Heart left ventricle (tissue), 13 donors: ENCODE measurements at regions not wholly inside any gene's neighbourhood (a gene's known extent, or its start where the extent isn't known, plus 50 kb on each side); places are given as distances from the start of the nearest gene placed in this dataset.

ENCODE experiments used
- POLR2A ChIP-seq, 2 donors: fragments of 450-650 bp; IDR thresholded peaks; one replicate each; pipeline ENCODE4 v1.6.1; 2017; ENCODE audit warnings: antibody characterized with exemption in 2 of 2, mild to moderate bottlenecking in 2 of 2, moderate library complexity in 2 of 2
- TF ChIP-seq, protein P1 (sequence below), 12 donors: fragments of 200-600 bp; sonication (generic) in 4 of 12; IDR thresholded peaks; one replicate each; pipeline versions ENCODE4 v1.5.0 to v1.8.0; 2018 to 2022; ENCODE audit warnings: antibody characterized with exemption in 12 of 12, mild to moderate bottlenecking in 5 of 12
- donor health status: ischemic (EF 13 %, LVEDD 7.1; RV severe dilation, severe dysfunction).
- donor health status: DM: no; HTN: yes; CAD: no.
- donor health status: DM: no; HTN: no; CAD: no.
- donor health status: ischemic (EF 25% LVEDD 6.9; RV normal size, moderate dysfunction).
- donor health status: ischemic (EF 25% LVEDD 5.7; RV mildly dilated, moderate dysfunction).
- donor health status: ischemic (EF 35%, LVEDD 5.7; RV mildly dilated, moderate dysfunction).
- donor health status: nonischemic (EF 11% LVEDD 7.7; RV severe dilation, severe dysfunction).
- donor health status: DM: yes; HTN: yes; CAD: no.
- donor health status: PGD.
- donor health status: ischemic (EF 29% LVEDD 5.4; RV normal size, mild dysfunction).
- donor health status: nonischemic (EF 23%, LVEDD 6.1; RV moderate dilation, normal function).

DNA sequence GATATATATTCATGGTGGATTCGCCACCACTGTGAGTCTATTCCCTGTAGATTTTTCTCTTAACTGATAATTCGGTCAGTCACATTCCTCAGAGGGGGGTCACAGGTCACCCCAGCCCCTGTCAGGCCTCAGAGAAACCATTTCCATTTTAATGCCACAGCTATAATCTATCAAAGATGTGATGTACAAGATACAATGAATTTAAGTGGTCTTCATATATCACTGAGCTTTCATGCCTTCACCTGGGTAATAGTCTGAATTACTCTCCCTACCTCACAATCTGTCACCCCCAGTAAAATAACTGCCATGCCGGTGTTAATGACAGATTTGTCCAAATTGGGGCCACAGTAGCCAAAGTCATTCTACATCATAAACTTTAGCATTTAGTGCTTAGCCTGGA, 64.7 kb downstream of the NKX6-1 start:
- TF ChIP-seq, protein P1, sequence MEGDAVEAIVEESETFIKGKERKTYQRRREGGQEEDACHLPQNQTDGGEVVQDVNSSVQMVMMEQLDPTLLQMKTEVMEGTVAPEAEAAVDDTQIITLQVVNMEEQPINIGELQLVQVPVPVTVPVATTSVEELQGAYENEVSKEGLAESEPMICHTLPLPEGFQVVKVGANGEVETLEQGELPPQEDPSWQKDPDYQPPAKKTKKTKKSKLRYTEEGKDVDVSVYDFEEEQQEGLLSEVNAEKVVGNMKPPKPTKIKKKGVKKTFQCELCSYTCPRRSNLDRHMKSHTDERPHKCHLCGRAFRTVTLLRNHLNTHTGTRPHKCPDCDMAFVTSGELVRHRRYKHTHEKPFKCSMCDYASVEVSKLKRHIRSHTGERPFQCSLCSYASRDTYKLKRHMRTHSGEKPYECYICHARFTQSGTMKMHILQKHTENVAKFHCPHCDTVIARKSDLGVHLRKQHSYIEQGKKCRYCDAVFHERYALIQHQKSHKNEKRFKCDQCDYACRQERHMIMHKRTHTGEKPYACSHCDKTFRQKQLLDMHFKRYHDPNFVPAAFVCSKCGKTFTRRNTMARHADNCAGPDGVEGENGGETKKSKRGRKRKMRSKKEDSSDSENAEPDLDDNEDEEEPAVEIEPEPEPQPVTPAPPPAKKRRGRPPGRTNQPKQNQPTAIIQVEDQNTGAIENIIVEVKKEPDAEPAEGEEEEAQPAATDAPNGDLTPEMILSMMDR (IDR thresholded peaks at IDR 0.05): no peak
- no peak for TF ChIP-seq POLR2A (IDR thresholded peaks at IDR 0.05)
